Peyer's patch (tissue), 4 donors: ENCODE measurements at regions not wholly inside any gene's neighbourhood (a gene's known extent, or its start where the extent isn't known, plus 50 kb on each side); places are given as distances from the start of the nearest gene placed in this dataset.

Experiments
- DNase-seq, 3 donors: peaks; one replicate each; pipeline ENCODE4 v3.0.0-alpha.2; 2017 to 2019
- H3K27ac ChIP-seq, 4 donors: fragments of 200-600 bp; sonication (generic); one replicate each; pipeline ENCODE4 v1.5.1; 2016 to 2019
- H3K27me3 ChIP-seq, 2 donors: fragments of 200-600 bp; sonication (generic); one replicate each; pipeline ENCODE4 v1.5.1; 2019
- H3K36me3 ChIP-seq, 3 donors: fragments of 200-600 bp; sonication (generic); one replicate each; pipeline ENCODE4 v1.5.1; 2016 to 2019
- H3K4me1 ChIP-seq, 4 donors: fragments of 200-600 bp; sonication (generic); one replicate each; pipeline ENCODE4 v1.5.1; 2016 to 2019
- H3K4me3 ChIP-seq, 4 donors: fragments of 200-600 bp; sonication (generic); 1 replicate in 3 of 4; 2 replicates in 1 of 4; pipeline ENCODE4 v1.5.1; 2016 to 2019; ENCODE audit warnings: mild to moderate bottlenecking in 1 of 4
- H3K9me3 ChIP-seq, 4 donors: fragments of 200-600 bp; sonication (generic); one replicate each; pipeline ENCODE4 v1.5.1; 2016 to 2019; ENCODE audit warnings: mild to moderate bottlenecking in 1 of 4
- CTCF ChIP-seq, 6 experiments: fragments of 450-650 bp in 4 of 6; fragments of 200-600 bp in 2 of 6; sonication (generic) in 1 of 6; IDR thresholded peaks; one replicate each; pipeline ENCODE4 v1.5.1; 2017 to 2019; ENCODE audit warnings: antibody characterized with exemption in 6 of 6, mild to moderate bottlenecking in 3 of 6, moderate library complexity in 1 of 6
- POLR2A ChIP-seq, 2 donors: fragments of 450-650 bp; IDR thresholded peaks; one replicate each; pipeline ENCODE4 v1.5.1; 2017; ENCODE audit warnings: antibody characterized with exemption in 2 of 2, mild to moderate bottlenecking in 2 of 2, moderate library complexity in 2 of 2

- no peak for DNase-seq
- H3K4me3 ChIP-seq: no peak overlapping the region
- H3K4me1 ChIP-seq: no peaks in the 10 kb centered on the region
- H3K36me3 ChIP-seq: no peaks in the 10 kb centered on the region
- H3K27ac ChIP-seq: no peak overlapping the region
- TF ChIP-seq POLR2A (IDR thresholded peaks at IDR 0.05): no peak
- TF ChIP-seq CTCF (IDR thresholded peaks at IDR 0.05): no peak
- no peaks in the 10 kb centered on the region for H3K9me3 ChIP-seq
- H3K27me3 ChIP-seq: no peaks in the 10 kb centered on the region
Observed at GRCh38 chr20:22383156-22383555, 201.2 kb downstream of the FOXA2 start.

- TF ChIP-seq POLR2A (IDR thresholded peaks at IDR 0.05) (no peak), CTCF (IDR thresholded peaks at IDR 0.05) (no peak)
- H3K27ac ChIP-seq: no peak overlapping the region
Observed at GRCh38 chr20:22382742-22383141, 201.6 kb downstream of the FOXA2 start.

GRCh38 chr20:22381812-22382416, 202.5 kb downstream of the FOXA2 start:
- Histone ChIP-seq H3K27ac (no peak overlapping the region), H3K4me3 (no peak overlapping the region), H3K36me3 (no peaks in the 10 kb centered on the region), H3K27me3 (no peaks in the 10 kb centered on the region), H3K4me1 (no peaks in the 10 kb centered on the region), H3K9me3 (no peaks in the 10 kb centered on the region)
- DNase-seq: no peak
- no peak for TF ChIP-seq POLR2A (IDR thresholded peaks at IDR 0.05)
- no peak for TF ChIP-seq CTCF (IDR thresholded peaks at IDR 0.05)

More at GRCh38 chr20:22382742-22383141, 201.6 kb downstream of the FOXA2 start:
- H3K4me1 ChIP-seq: no peaks in the 10 kb centered on the region
- no peaks in the 10 kb centered on the region for H3K36me3 ChIP-seq
- DNase-seq: no peak
- H3K9me3 ChIP-seq: no peaks in the 10 kb centered on the region
- no peaks in the 10 kb centered on the region for H3K27me3 ChIP-seq
- H3K4me3 ChIP-seq: no peak overlapping the region

GRCh38 chr20:22379472-22379871, 204.9 kb downstream of the FOXA2 start:
- no peaks in the 10 kb centered on the region for H3K9me3 ChIP-seq
- no peak overlapping the region for H3K4me3 ChIP-seq
- DNase-seq: no peak
- H3K27ac ChIP-seq: no peak overlapping the region
- no peaks in the 10 kb centered on the region for H3K4me1 ChIP-seq
- H3K27me3 ChIP-seq: no peaks in the 10 kb centered on the region
- H3K36me3 ChIP-seq: no peaks in the 10 kb centered on the region
- TF ChIP-seq CTCF (IDR thresholded peaks at IDR 0.05) (no peak), POLR2A (IDR thresholded peaks at IDR 0.05) (no peak)

- no peak for DNase-seq
- H3K4me3 ChIP-seq: no peak overlapping the region
- H3K27me3 ChIP-seq: no peaks in the 10 kb centered on the region
- H3K36me3 ChIP-seq: no peaks in the 10 kb centered on the region
- no peaks in the 10 kb centered on the region for H3K9me3 ChIP-seq
- H3K27ac ChIP-seq: no peak overlapping the region
- H3K4me1 ChIP-seq: no peaks in the 10 kb centered on the region
- no peak for TF ChIP-seq CTCF (IDR thresholded peaks at IDR 0.05)
- TF ChIP-seq POLR2A (IDR thresholded peaks at IDR 0.05): no peak
Observed at GRCh38 chr20:22374678-22375590, 209.4 kb downstream of the FOXA2 start.
